GM12878 (cell line): ENCODE measurements at regions not wholly inside any gene's neighbourhood (a gene's known extent, or its start where the extent isn't known, plus 50 kb on each side); places are given as distances from the start of the nearest gene placed in this dataset.

Source experiments
- ATAC-seq: fragments of 200-7000 bp; cut with Tn5 transposase; 3 replicates; pipeline ENCODE4 v1.9.1; 2020; ENCODE audit warnings: mild to moderate bottlenecking, moderate library complexity
- BruUV-seq: library from RNA; stranded (reverse); fragments of 400-500 nt; replicated peaks from 2 replicates; lab custom pipeline; 2021; lab: Mats Ljungman, UMichigan
- CTCF ChIA-PET: fragments of 300-600 bp; sonication (Branson Sonifier 250); formaldehyde crosslinking; extraction: SDS; loops from one replicate; lab custom pipeline; 2021; ENCODE audit warnings: inconsistent platforms; lab: Yijun Ruan, JAX
- POLR2A ChIA-PET: fragments of 350-600 bp; formaldehyde crosslinking; extraction: SDS; loops from one replicate; lab custom pipeline; 2021; ENCODE audit warnings: inconsistent platforms; lab: Charles Lee
- RAD21 ChIA-PET: fragments of 300-600 bp; sonication (Branson Sonifier 250); formaldehyde crosslinking; loops from one replicate; lab custom pipeline; 2023; ENCODE audit warnings: antibody characterized with exemption; ENCODE audit not compliant: unreplicated experiment; lab: Charles Lee
- SMC1A ChIA-PET: fragments of 300-600 bp; sonication (Branson Sonifier 250); formaldehyde crosslinking; loops from one replicate; lab custom pipeline; 2023; ENCODE audit not compliant: unreplicated experiment, uncharacterized antibody; lab: Charles Lee
- DNase-seq: peaks from one replicate; pipeline ENCODE4 v3.0.0-alpha.2; 2011; ENCODE audit warnings: low read depth, low spot score
- FAIRE-seq: peaks from 3 replicates; lab custom pipeline; 2011; peaks lifted over from hg19 to GRCh38; lab: Jason Lieb, UNC
- H2AFZ ChIP-seq: 2 replicates; pipeline ENCODE4 v1.6.0; 2011; ENCODE audit warnings: low read depth, low read length, control low read depth; ENCODE audit not compliant: control insufficient read depth
- H3K27ac ChIP-seq: 2 replicates; pipeline ENCODE4 v1.5.1; 2011; ENCODE audit warnings: control low read depth; ENCODE audit not compliant: control insufficient read depth, insufficient read depth
- H3K27me3 ChIP-seq, 2 experiments: replicated peaks in 1 of 2; 2 replicates each; pipeline versions ENCODE4 v1.6.0 to v1.6.1; 2011; ENCODE audit warnings: low read length in 1 of 2; ENCODE audit not compliant: control insufficient read depth in 2 of 2, insufficient read depth in 2 of 2
- H3K36me3 ChIP-seq, 2 experiments: 2 replicates each; pipeline ENCODE4 v1.5.1; 2011; ENCODE audit warnings: low read length in 1 of 2; ENCODE audit not compliant: control insufficient read depth in 2 of 2, insufficient read depth in 2 of 2
- H3K4me1 ChIP-seq: 2 replicates; pipeline ENCODE4 v1.6.1; 2011; ENCODE audit warnings: mild to moderate bottlenecking, low read length, moderate library complexity, mixed read lengths; ENCODE audit not compliant: control insufficient read depth, insufficient read depth
- H3K4me2 ChIP-seq: 2 replicates; pipeline ENCODE4 v1.6.0; 2011; ENCODE audit warnings: control low read depth; ENCODE audit not compliant: control insufficient read depth, insufficient read depth
- H3K4me3 ChIP-seq: fragments of 200-600 bp; sonication (generic); 2 replicates; pipeline ENCODE4 v1.5.1; 2016
- H3K79me2 ChIP-seq: 2 replicates; pipeline ENCODE4 v1.6.0; 2011; ENCODE audit warnings: low read length; ENCODE audit not compliant: control insufficient read depth, insufficient read depth
- H3K9ac ChIP-seq: 2 replicates; pipeline ENCODE4 v1.8.0; 2011; ENCODE audit warnings: low read length, control low read depth, mixed read lengths; ENCODE audit not compliant: control insufficient read depth, insufficient read depth
- H3K9me3 ChIP-seq: replicated peaks from 3 replicates; pipeline ENCODE4 v1.5.1; 2011; ENCODE audit warnings: mild to moderate bottlenecking, low read length; ENCODE audit not compliant: control insufficient read depth, insufficient read depth
- H4K20me1 ChIP-seq: 2 replicates; pipeline ENCODE4 v1.6.0; 2011; ENCODE audit not compliant: control insufficient read depth, insufficient read depth
- ATF7 ChIP-seq: fragments of 450-650 bp; IDR thresholded peaks from 2 replicates; pipeline ENCODE4 v1.6.1; 2016; ENCODE audit warnings: low read depth, mild to moderate bottlenecking
- E2F8 ChIP-seq: fragments of 450-650 bp; IDR thresholded peaks from 2 replicates; pipeline ENCODE4 v1.6.1; 2018; ENCODE audit warnings: mild to moderate bottlenecking, low read depth, moderate library complexity; ENCODE audit not compliant: partially characterized antibody
- EZH2 ChIP-seq: IDR thresholded peaks from 2 replicates; pipeline ENCODE4 v1.6.1; 2012; ENCODE audit warnings: low read depth, mild to moderate bottlenecking, control low read depth, inconsistent platforms, low read length, borderline replicate concordance; ENCODE audit not compliant: control insufficient read depth
- FOS ChIP-seq: IDR thresholded peaks from 3 replicates; pipeline ENCODE4 v1.6.1; 2011; ENCODE audit warnings: borderline replicate concordance; ENCODE audit not compliant: insufficient read length; ENCODE audit errors: extremely low read depth
- HDGF ChIP-seq: fragments of 450-650 bp; IDR thresholded peaks from 2 replicates; pipeline ENCODE4 v1.6.1; 2016; ENCODE audit warnings: antibody characterized with exemption
- MLLT1 ChIP-seq: fragments of 450-650 bp; IDR thresholded peaks from 2 replicates; pipeline ENCODE4 v1.6.1; 2016; ENCODE audit warnings: mild to moderate bottlenecking
- NFXL1 ChIP-seq: fragments of 450-650 bp; IDR thresholded peaks from 2 replicates; pipeline ENCODE4 v1.6.1; 2017; ENCODE audit warnings: antibody characterized with exemption, mild to moderate bottlenecking, borderline replicate concordance
- PAX8 ChIP-seq: fragments of 450-650 bp; IDR thresholded peaks from 2 replicates; pipeline ENCODE4 v1.6.1; 2017; ENCODE audit warnings: mild to moderate bottlenecking, moderate library complexity
- WGBS: methylation state at CpG from one replicate; pipeline ENCODE4 v1.1.6; 2016; ENCODE audit warnings: low lambda C conversion rate; ENCODE audit not compliant: insufficient replicate concordance, insufficient coverage; ENCODE audit errors: missing lambda C conversion rate; 5-methylcytosine and 5-hydroxymethylcytosine counted together
- in situ Hi-C: fragments of 300-500 bp; cut with MboI; formaldehyde crosslinking; loops from 9 replicates; pipeline ENCODE4 v1.14.3; 2018; ENCODE audit warnings: mixed read lengths
- intact Hi-C: fragments of 100-400 bp; cut with micrococcal nuclease; formaldehyde crosslinking; loops from one replicate; pipeline ENCODE4 v1.14.2; 2022; ENCODE audit not compliant: unreplicated experiment

DNA sequence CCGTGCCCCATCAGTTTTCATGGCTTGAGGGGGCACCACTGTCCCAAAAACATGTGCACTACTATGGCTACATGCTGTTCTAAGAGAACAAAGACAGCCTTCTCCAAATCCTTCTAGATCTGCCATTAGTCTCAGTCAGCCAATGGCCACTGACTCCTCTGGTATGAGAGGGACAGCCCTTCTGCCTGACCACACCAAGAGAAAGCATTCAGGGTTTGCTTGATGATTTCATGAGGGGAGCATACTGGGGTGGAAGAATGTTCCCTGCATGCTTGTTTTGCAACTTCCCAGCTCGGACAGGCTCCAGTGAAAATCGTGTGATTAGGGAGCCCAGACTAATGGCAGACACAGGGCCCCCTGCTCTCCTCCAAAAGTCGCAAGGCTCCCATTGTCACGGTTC is 199.6 kb upstream of the ALG10B start (continued):
- TF ChIP-seq PAX8, result no peak
- no peak for TF ChIP-seq MLLT1
- TF ChIP-seq ATF7, result no peak
- no peak for TF ChIP-seq EZH2
- no peak for TF ChIP-seq E2F8
- no peak for TF ChIP-seq NFXL1
- TF ChIP-seq FOS, result no peak

DNA sequence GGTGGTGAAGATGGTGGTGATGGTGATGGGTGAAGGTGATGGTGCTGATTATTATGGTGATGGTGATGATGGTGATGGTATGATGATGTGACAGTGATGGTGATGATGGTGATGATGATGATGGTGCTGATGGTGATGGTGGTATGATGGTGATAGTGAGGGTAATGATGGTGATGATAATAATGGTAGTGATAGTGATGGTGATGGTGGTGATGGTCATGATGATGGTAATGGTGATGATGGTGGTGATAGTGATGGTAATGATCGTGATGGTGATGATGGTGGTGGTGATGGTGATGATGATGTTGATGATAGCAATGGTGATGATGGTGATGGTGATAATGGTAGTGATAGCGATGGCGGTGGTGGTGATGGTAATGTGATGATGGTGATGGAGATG is 197.9 kb upstream of the ALG10B start:
- FAIRE-seq (no peak), ATAC-seq (no peak)
- in situ Hi-C loops (no loop called here), intact Hi-C loops (no loop called here)
- Histone ChIP-seq H3K9ac (no peak overlapping the region), H4K20me1 (no peaks in the 10 kb centered on the region), H3K9me3 (no peaks in the 10 kb centered on the region), H3K4me3 (no peak overlapping the region), H3K36me3 (no peaks in the 10 kb centered on the region), H3K4me1 (no peaks in the 10 kb centered on the region), H3K4me2 (no peak overlapping the region), H3K79me2 (no peaks in the 10 kb centered on the region), H3K27ac (no peak overlapping the region), H3K27me3 (no peaks in the 10 kb centered on the region)
- 70% methylated on average over 3 of the region's 3 CpGs for WGBS
- ChIA-PET POLR2A (no interaction called here), SMC1A (no interaction called here), RAD21 (no interaction called here), CTCF (interaction anchor here (2.5 kb wide), 1 partner anchor 13 kb away, joined by 9 read pairs; no protein-coding TSS in a partner anchor)
- no TSS peak for BruUV-seq
- no peak for TF ChIP-seq E2F8
- TF ChIP-seq HDGF, result peak; percentile 83; the same call in 1 of the 2 replicates
- TF ChIP-seq, all 136 proteins: peak for 1
- no peak overlapping the region for H2AFZ ChIP-seq
- DNase-seq, result no peak
